Stomach (tissue), 8 donors: ENCODE measurements at regions not wholly inside any gene's neighbourhood (a gene's known extent, or its start where the extent isn't known, plus 50 kb on each side); places are given as distances from the start of the nearest gene placed in this dataset.
A peak's percentile ranks its signal among the peaks of the same experiment; 100 is the strongest.

Experiments used
- DNase-seq, 2 donors: peaks; one replicate each; pipeline versions ENCODE4 v3.0.0 to v3.0.0-alpha.2; 2013 to 2019
- H3K27ac ChIP-seq, 5 donors: fragments of 200-600 bp in 4 of 5; sonication (generic) in 4 of 5; one replicate each; pipeline ENCODE4 v1.5.1; 2013 to 2019; ENCODE audit warnings: mild to moderate bottlenecking in 1 of 5, moderate library complexity in 1 of 5
- H3K27me3 ChIP-seq, 3 donors: fragments of 200-600 bp; sonication (generic); one replicate each; pipeline ENCODE4 v1.5.1; 2017 to 2019; ENCODE audit warnings: mixed run types in 1 of 3
- H3K36me3 ChIP-seq, 4 donors: fragments of 200-600 bp; sonication (generic); 1 replicate in 3 of 4; 2 replicates in 1 of 4; pipeline ENCODE4 v1.5.1; 2016 to 2019
- H3K4me1 ChIP-seq, 4 donors: fragments of 200-600 bp; sonication (generic); one replicate each; pipeline ENCODE4 v1.5.1; 2016 to 2019
- H3K4me3 ChIP-seq, 4 donors: fragments of 200-600 bp; sonication (generic) in 3 of 4; one replicate each; pipeline ENCODE4 v1.5.1; 2016 to 2019; ENCODE audit warnings: mild to moderate bottlenecking in 1 of 4
- H3K9me3 ChIP-seq, 4 donors: fragments of 200-600 bp; sonication (generic); one replicate each; pipeline ENCODE4 v1.5.1; 2016 to 2019
- CTCF ChIP-seq, 7 experiments: fragments of 450-650 bp in 4 of 7; fragments of 200-600 bp in 3 of 7; sonication (generic) in 3 of 7; IDR thresholded peaks; one replicate each; pipeline ENCODE4 v1.5.1; 2016 to 2019; ENCODE audit warnings: antibody characterized with exemption in 7 of 7, control low read depth in 2 of 7, mild to moderate bottlenecking in 1 of 7
- EP300 ChIP-seq: sonication (generic); formaldehyde crosslinking; IDR thresholded peaks from one replicate; pipeline ENCODE4 v1.6.1; 2017; ENCODE audit warnings: antibody characterized with exemption
- POLR2A ChIP-seq, 4 donors: fragments of 450-650 bp; IDR thresholded peaks; one replicate each; pipeline ENCODE4 v1.6.1; 2016; ENCODE audit warnings: antibody characterized with exemption in 4 of 4, control low read depth in 2 of 4, mild to moderate bottlenecking in 1 of 4, moderate library complexity in 1 of 4
- POLR2AphosphoS5 ChIP-seq, 3 donors: sonication (generic); formaldehyde crosslinking; IDR thresholded peaks; one replicate each; pipeline ENCODE4 v1.6.1; 2016; ENCODE audit warnings: antibody characterized with exemption in 3 of 3
- WGBS, 5 donors: extraction: QIAGEN DNeasy Blood & Tissue Kit in 3 of 5; methylation state at CpG; one replicate each; pipeline versions ENCODE4 v1.1.5 to v1.1.7; 2013 to 2018; 5-methylcytosine and 5-hydroxymethylcytosine counted together
- intact Hi-C: fragments of 100-400 bp; cut with DNase I; formaldehyde crosslinking; loops from one replicate; pipeline ENCODE4 v1.15.1; 2023; ENCODE audit warnings: low total_unique reads
- donor health status: healthy with polysubstance abuse.
- donor health status: Bipolar disorder and iron deficiency.
- donor health status: healthy.

DNA sequence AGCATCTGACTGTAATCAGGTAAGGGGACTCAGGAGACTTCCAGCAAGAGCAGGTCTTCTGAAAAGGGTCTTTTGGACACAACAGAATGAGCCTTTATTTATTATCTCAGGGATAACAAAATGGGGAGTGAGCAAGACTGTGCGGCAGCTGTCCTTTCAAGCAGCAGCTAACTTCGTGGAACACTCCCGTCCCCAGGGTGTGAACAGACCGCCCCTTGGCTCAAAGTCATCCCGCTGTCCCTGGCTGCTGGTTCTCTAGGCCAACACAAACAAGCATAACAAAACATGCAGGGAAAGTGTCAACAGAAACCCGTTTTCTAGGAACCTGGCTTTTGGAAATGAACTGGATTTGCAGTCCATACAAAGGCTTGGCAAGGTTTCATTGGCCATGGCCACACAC, 787.9 kb upstream of the FANCL start:
- intact Hi-C loops, result no loop called here
- no peaks in the 10 kb centered on the region for H3K36me3 ChIP-seq
- no peaks in the 10 kb centered on the region for H3K27me3 ChIP-seq
- no peak overlapping the region for H3K27ac ChIP-seq
- TF ChIP-seq POLR2A (IDR thresholded peaks at IDR 0.05) (no peak), EP300 (no peak), POLR2AphosphoS5 (IDR thresholded peaks at IDR 0.05) (no peak), CTCF (IDR thresholded peaks at IDR 0.05) (no peak)
- H3K4me1 ChIP-seq, result peaks cover 0 to 6% (median 0%) of the 10 kb centered on the region in 4 donors
- H3K4me3 ChIP-seq, result no peak overlapping the region
- peak in 1 of 2 donors; percentile 18 for DNase-seq
- 48 to 72% (median 56%) methylated on average over 6 of the region's 6 CpGs for WGBS, 5 donors
- no peaks in the 10 kb centered on the region for H3K9me3 ChIP-seq

DNA sequence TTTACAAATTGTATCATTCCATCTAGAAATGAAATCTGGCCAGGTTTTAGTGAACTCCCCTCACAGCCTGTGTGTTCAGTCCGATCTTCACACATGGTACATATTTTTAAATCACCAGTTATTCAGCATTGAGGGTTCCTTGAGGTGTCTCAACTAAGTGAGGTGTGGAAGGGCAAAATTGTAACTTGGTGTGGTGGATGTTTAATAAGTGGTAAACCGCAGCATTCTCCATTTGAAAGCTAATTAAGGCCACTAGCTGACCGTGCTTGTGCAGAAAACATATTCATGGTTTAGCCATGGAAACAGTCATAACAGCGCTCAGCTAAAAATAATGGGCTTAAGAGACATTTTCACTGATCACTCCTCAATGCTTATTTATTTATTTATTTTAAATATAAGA, 786.2 kb upstream of the FANCL start:
- 83 to 94% (median 92%) methylated on average over 4 of the region's 4 CpGs for WGBS, 5 donors
- H3K27ac ChIP-seq, result no peak overlapping the region
- no peak for TF ChIP-seq POLR2AphosphoS5 (IDR thresholded peaks at IDR 0.05)
- no peak for TF ChIP-seq CTCF (IDR thresholded peaks at IDR 0.05)
- no peak for TF ChIP-seq POLR2A (IDR thresholded peaks at IDR 0.05)
- TF ChIP-seq EP300, result no peak
- DNase-seq, result no peak
- no peak overlapping the region for H3K4me3 ChIP-seq
- no peaks in the 10 kb centered on the region for H3K27me3 ChIP-seq
- H3K4me1 ChIP-seq, result peaks cover 0 to 6% (median 0%) of the 10 kb centered on the region in 4 donors
- intact Hi-C loops, result no loop called here
- no peaks in the 10 kb centered on the region for H3K36me3 ChIP-seq
- no peaks in the 10 kb centered on the region for H3K9me3 ChIP-seq

GRCh38 chr2:59025157-59025757, 784.1 kb upstream of the FANCL start:
- Histone ChIP-seq H3K36me3 (no peaks in the 10 kb centered on the region), H3K9me3 (no peaks in the 10 kb centered on the region), H3K4me3 (no peak overlapping the region), H3K4me1 (peaks cover 0 to 6% (median 0%) of the 10 kb centered on the region in 4 donors), H3K27me3 (no peaks in the 10 kb centered on the region), H3K27ac (no peak overlapping the region)
- WGBS, 5 donors, result 61 to 72% (median 63%) methylated on average over 5 of the region's 5 CpGs
- intact Hi-C loops, result no loop called here
- DNase-seq, result peak; percentile 27 to 73
- TF ChIP-seq POLR2A (IDR thresholded peaks at IDR 0.05) (no peak), CTCF (IDR thresholded peaks at IDR 0.05) (peak in 5 of 7 experiments; percentile 13 to 49 (median 42)), EP300 (no peak)

DNA sequence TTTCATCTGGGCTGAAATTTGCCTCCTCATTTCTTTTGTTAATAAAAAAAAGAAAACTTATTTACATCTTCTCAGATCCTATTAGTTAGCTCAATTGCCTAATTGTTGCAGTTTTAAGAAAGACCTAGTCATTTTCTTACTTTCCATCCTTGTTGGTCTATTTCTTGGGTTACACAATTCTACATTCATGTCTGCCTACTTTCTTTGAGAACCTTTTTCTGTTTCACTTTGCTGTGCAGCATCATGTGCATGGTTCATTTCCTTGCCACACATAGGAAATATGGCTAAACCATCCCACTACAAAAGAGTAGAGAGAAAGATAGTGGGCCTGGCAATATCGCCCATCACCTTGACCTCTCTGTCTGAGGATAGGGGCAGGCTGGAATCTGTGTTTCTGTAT, 780.7 kb upstream of the FANCL start:
- TF ChIP-seq POLR2A (IDR thresholded peaks at IDR 0.05) (no peak), POLR2AphosphoS5 (IDR thresholded peaks at IDR 0.05) (no peak), EP300 (no peak), CTCF (IDR thresholded peaks at IDR 0.05) (no peak)
- Histone ChIP-seq H3K4me1 (peaks cover 0 to 6% (median 0%) of the 10 kb centered on the region in 4 donors), H3K4me3 (no peak overlapping the region), H3K27me3 (no peaks in the 10 kb centered on the region), H3K9me3 (no peaks in the 10 kb centered on the region), H3K27ac (no peak overlapping the region), H3K36me3 (no peaks in the 10 kb centered on the region)
- intact Hi-C loops, result no loop called here
- WGBS, 5 donors, result 64 to 85% (median 77%) methylated on average over 1 of the region's 1 CpG
- DNase-seq, result no peak
